Loucy (cell line): ENCODE measurements at regions not wholly inside any gene's neighbourhood (a gene's known extent, or its start where the extent isn't known, plus 50 kb on each side); places are given as distances from the start of the nearest gene placed in this dataset.

Experiments used
- H2AFZ ChIP-seq: fragments of 200-600 bp; sonication (generic); 2 replicates; pipeline ENCODE4 v1.6.0; 2016; ENCODE audit warnings: antibody characterized with exemption, mild to moderate bottlenecking, low read length, moderate library complexity
- H3F3A ChIP-seq: fragments of 200-600 bp; 2 replicates; pipeline ENCODE4 v1.6.0; 2016; ENCODE audit warnings: antibody characterized with exemption, low read depth, mild to moderate bottlenecking
- H3K27me3 ChIP-seq: fragments of 200-600 bp; sonication (generic); 2 replicates; pipeline ENCODE4 v1.6.1; 2014; ENCODE audit warnings: low read length, mild to moderate bottlenecking; ENCODE audit not compliant: insufficient read depth, poor library complexity, severe bottlenecking
- H3K36me3 ChIP-seq: fragments of 200-600 bp; sonication (generic); 2 replicates; pipeline ENCODE4 v1.6.1; 2016; ENCODE audit warnings: low read length; ENCODE audit not compliant: insufficient read depth
- H3K4me1 ChIP-seq: fragments of 200-600 bp; sonication (generic); 2 replicates; pipeline ENCODE4 v1.5.1; 2014; ENCODE audit warnings: low read length, mild to moderate bottlenecking; ENCODE audit not compliant: insufficient read depth, poor library complexity, severe bottlenecking
- H3K4me2 ChIP-seq: fragments of 200-600 bp; sonication (generic); 2 replicates; pipeline ENCODE4 v1.6.0; 2014; ENCODE audit warnings: antibody characterized with exemption, low read length, low read depth, mild to moderate bottlenecking; ENCODE audit not compliant: poor library complexity, severe bottlenecking
- H3K4me3 ChIP-seq: fragments of 200-600 bp; sonication (generic); 2 replicates; pipeline ENCODE4 v1.5.1; 2014; ENCODE audit warnings: low read length, mild to moderate bottlenecking, mixed read lengths; ENCODE audit not compliant: poor library complexity, severe bottlenecking
- H3K79me2 ChIP-seq: fragments of 200-600 bp; sonication (generic); 2 replicates; pipeline ENCODE4 v1.6.1; 2014; ENCODE audit warnings: low read length; ENCODE audit not compliant: insufficient read depth
- H3K9ac ChIP-seq: fragments of 200-600 bp; sonication (generic); 2 replicates; pipeline ENCODE4 v1.6.0; 2014; ENCODE audit warnings: mild to moderate bottlenecking, low read depth, low read length, moderate library complexity; ENCODE audit not compliant: poor library complexity, severe bottlenecking
- H3K9me2 ChIP-seq: fragments of 200-600 bp; sonication (generic); replicated peaks from 2 replicates; pipeline ENCODE4 v1.6.1; 2016; ENCODE audit warnings: low read depth, low read length, mixed read lengths
- H3K9me3 ChIP-seq: fragments of 200-600 bp; sonication (generic); 2 replicates; pipeline ENCODE4 v1.6.1; 2014; ENCODE audit warnings: mild to moderate bottlenecking, antibody characterized with exemption, low read length, low read depth; ENCODE audit not compliant: insufficient read depth
- H4K20me1 ChIP-seq: fragments of 200-600 bp; sonication (generic); 2 replicates; pipeline ENCODE4 v1.6.0; 2014; ENCODE audit warnings: antibody characterized with exemption, low read length, mild to moderate bottlenecking; ENCODE audit not compliant: insufficient read depth, poor library complexity, severe bottlenecking
- EZH2phosphoT487 ChIP-seq: fragments of 200-600 bp; IDR thresholded peaks from 2 replicates; pipeline ENCODE4 v1.6.1; 2018; ENCODE audit warnings: antibody characterized with exemption, mild to moderate bottlenecking, moderate library complexity, borderline replicate concordance
- TF ChIP-seq, protein P1 (sequence below): fragments of 200-600 bp; sonication (generic); conservative IDR thresholded peaks from 2 replicates; pipeline ENCODE4 v1.5.1; 2014; ENCODE audit warnings: mild to moderate bottlenecking, antibody characterized with exemption, low read length

DNA sequence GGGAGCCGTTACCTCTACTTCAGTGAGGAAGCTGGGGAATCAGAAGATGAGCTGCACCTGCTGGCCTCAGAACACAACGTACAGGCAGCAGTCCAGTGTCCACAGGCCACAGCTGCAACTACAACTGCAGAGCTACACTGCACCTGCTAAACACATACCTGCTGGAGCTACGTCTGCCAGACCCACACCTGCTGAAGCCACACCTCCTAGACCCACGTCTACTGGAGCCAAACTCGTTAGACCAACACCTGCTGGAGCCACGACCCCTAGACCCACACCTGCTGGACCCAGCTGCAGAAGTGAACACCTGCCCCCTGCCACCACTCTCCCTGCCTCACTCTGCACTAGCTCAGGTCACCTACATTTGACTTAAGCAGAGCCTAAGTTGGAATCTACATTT lies 169.9 kb downstream of the USP12 start:
- TF ChIP-seq, protein P1, sequence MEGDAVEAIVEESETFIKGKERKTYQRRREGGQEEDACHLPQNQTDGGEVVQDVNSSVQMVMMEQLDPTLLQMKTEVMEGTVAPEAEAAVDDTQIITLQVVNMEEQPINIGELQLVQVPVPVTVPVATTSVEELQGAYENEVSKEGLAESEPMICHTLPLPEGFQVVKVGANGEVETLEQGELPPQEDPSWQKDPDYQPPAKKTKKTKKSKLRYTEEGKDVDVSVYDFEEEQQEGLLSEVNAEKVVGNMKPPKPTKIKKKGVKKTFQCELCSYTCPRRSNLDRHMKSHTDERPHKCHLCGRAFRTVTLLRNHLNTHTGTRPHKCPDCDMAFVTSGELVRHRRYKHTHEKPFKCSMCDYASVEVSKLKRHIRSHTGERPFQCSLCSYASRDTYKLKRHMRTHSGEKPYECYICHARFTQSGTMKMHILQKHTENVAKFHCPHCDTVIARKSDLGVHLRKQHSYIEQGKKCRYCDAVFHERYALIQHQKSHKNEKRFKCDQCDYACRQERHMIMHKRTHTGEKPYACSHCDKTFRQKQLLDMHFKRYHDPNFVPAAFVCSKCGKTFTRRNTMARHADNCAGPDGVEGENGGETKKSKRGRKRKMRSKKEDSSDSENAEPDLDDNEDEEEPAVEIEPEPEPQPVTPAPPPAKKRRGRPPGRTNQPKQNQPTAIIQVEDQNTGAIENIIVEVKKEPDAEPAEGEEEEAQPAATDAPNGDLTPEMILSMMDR = no peak; the same call in 1 of the 2 replicates
- TF ChIP-seq EZH2phosphoT487 = no peak
- Histone ChIP-seq H2AFZ (no peak overlapping the region), H3K4me1 (peaks cover 17% of the 10 kb centered on the region), H3K4me3 (no peak overlapping the region), H3K36me3 (no peaks in the 10 kb centered on the region), H4K20me1 (no peaks in the 10 kb centered on the region), H3F3A (no peaks in the 10 kb centered on the region), H3K4me2 (no peak overlapping the region), H3K27me3 (no peaks in the 10 kb centered on the region), H3K9me3 (no peaks in the 10 kb centered on the region), H3K79me2 (no peaks in the 10 kb centered on the region), H3K9me2 (no peaks in the 10 kb centered on the region), H3K9ac (no peak overlapping the region)

DNA sequence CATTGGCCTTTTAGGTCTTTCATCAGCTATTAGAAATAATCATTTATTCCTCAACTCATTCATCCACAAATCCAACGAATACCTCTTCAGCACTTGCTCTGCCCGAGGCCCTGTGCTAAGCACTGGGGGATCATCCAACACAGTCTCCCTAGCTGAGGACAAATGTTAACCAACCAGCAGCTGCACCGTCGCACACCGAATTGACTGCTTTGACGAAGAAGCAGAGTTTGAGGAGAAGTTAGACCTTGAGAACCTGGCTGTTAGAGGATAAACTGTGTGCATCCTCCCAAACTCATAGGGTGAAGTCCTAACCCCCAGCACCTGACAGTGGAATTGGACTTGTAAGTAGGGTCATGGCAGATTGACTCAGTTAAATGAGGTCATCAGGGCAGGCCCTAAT lies 170.9 kb downstream of the USP12 start:
- Histone ChIP-seq H3K79me2 (no peaks in the 10 kb centered on the region), H3K36me3 (no peaks in the 10 kb centered on the region), H2AFZ (no peak overlapping the region), H3F3A (no peaks in the 10 kb centered on the region), H3K4me1 (peaks cover 19% of the 10 kb centered on the region), H3K4me2 (no peak overlapping the region), H3K9me3 (no peaks in the 10 kb centered on the region), H3K9me2 (no peaks in the 10 kb centered on the region), H3K9ac (no peak overlapping the region), H3K27me3 (no peaks in the 10 kb centered on the region), H4K20me1 (no peaks in the 10 kb centered on the region), H3K4me3 (no peak overlapping the region)
- TF ChIP-seq, protein P1 = no peak
- no peak for TF ChIP-seq EZH2phosphoT487

DNA sequence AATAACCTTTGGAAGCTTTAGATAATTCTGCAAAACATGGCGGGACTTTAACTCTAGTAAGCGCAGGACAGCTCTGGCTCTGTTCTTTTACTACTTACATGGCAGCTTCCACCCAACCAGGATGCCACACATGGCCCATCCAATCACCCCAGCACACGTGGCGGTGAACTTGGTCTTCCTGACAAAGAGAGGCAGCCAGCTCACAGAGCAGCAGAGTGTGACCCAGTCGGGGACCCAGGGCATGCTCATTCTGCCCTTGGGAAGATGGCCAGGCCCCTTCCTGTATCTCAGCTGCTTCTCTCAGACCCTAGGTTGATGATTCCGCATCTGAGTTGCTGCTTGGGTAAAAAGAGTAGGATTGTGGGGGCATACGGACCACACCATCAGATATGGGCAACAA lies 172.1 kb downstream of the USP12 start:
- H3K4me1 ChIP-seq = peaks cover 19% of the 10 kb centered on the region
- H3K79me2 ChIP-seq = no peaks in the 10 kb centered on the region
- no peaks in the 10 kb centered on the region for H3K27me3 ChIP-seq
- H3K9me2 ChIP-seq = no peaks in the 10 kb centered on the region
- H2AFZ ChIP-seq = no peak overlapping the region
- H3F3A ChIP-seq = no peaks in the 10 kb centered on the region
- H3K36me3 ChIP-seq = no peaks in the 10 kb centered on the region
- no peaks in the 10 kb centered on the region for H3K9me3 ChIP-seq
- H3K9ac ChIP-seq = no peak overlapping the region
- no peak overlapping the region for H3K4me2 ChIP-seq
- H3K4me3 ChIP-seq = no peak overlapping the region
- no peak for TF ChIP-seq EZH2phosphoT487
- TF ChIP-seq, protein P1 = no peak
- H4K20me1 ChIP-seq = no peaks in the 10 kb centered on the region
